ENCODE measurements at regions not wholly inside any gene's neighbourhood (a gene's known extent, or its start where the extent isn't known, plus 50 kb on each side); places are given as distances from the start of the nearest gene placed in this dataset.

DNA sequence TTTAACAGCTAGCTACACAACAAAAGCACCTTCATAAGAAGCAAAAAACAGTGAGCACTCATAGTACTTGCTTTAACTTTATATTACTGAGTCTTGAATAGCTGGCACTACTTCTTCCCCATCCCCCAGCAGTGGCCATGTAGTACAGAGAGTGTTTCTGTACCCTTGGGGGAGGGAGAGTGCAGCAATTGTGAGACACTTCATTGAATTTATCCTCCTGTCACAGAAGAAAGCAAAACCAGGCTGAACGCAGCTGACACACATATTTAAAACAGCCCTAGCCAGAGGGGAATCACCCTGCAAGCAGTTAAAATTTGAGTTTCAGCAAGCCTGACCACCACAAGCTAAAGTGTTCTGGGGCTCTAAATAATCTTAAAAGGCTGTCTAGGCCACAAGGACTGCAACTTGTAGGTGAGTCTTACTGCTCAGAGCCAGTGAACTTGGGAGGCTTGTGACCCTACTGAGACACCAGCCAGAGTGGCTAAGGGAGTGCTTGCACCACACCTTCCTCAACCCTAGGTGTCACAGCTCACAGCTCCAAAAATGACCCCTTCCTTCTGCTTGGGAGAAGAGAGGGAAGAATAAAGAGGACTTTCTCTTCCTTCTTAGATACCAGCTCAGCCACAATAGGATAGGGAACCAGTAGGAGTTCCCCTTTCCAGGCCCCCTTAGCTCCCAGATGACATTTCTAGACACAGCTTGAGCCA lies 97.7 kb upstream of the MEOX2 start:
- no peak for TF ChIP-seq POLR2AphosphoS5 (IDR thresholded peaks at IDR 0.05)
- H3K27ac ChIP-seq = no peak overlapping the region

DNA sequence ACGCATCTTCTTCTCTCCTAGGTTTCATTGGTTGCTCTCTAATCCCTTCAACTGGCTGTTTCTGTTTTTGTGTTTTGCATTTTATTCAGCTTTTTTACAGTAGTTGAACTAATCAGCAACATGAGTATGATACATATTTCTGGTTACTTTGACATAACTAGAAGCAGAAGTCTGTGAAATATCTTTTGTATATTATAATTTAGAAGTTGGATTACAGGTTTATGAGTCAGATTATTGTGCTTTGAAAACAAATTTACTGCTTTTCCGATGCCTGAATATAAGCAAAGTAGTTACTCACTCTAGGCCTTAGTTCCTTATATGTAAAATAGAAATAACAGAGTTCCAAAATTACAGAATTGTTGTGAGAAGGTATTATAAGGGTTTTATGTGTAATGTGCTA lies 96.2 kb upstream of the MEOX2 start:
- intact Hi-C loops (cut with DNase I; ENCODE audit: low total_unique reads) = loop anchor here (10.0 kb wide), 1 partner anchor 62 kb away; no protein-coding TSS in a partner anchor
- Histone ChIP-seq H3K27me3 (no peaks in the 10 kb centered on the region), H3K4me1 (no peaks in the 10 kb centered on the region), H3K4me3 (no peak overlapping the region), H3K9me3 (no peaks in the 10 kb centered on the region), H3K36me3 (no peaks in the 10 kb centered on the region), H3K27ac (no peak overlapping the region)
- no peak for TF ChIP-seq EP300 (IDR thresholded peaks at IDR 0.05)
- WGBS, 5 donors = 77 to 89% (median 85%) methylated on average over 2 of the region's 2 CpGs
- DNase-seq = no peak

More for the DNA sequence above, 97.7 kb upstream of the MEOX2 start:
- 47 to 67% (median 63%) methylated on average over 1 of the region's 1 CpG for WGBS, 5 donors
- no peaks in the 10 kb centered on the region for H3K4me1 ChIP-seq
- H3K9me3 ChIP-seq = no peaks in the 10 kb centered on the region
- no peaks in the 10 kb centered on the region for H3K27me3 ChIP-seq
- peak in 1 of 2 donors; percentile 37 for DNase-seq
- intact Hi-C loops (cut with DNase I; ENCODE audit: low total_unique reads) = loop anchor here (10.0 kb wide), 1 partner anchor 61 kb away; no protein-coding TSS in a partner anchor
- H3K36me3 ChIP-seq = no peaks in the 10 kb centered on the region
- H3K4me3 ChIP-seq = no peak overlapping the region

DNA sequence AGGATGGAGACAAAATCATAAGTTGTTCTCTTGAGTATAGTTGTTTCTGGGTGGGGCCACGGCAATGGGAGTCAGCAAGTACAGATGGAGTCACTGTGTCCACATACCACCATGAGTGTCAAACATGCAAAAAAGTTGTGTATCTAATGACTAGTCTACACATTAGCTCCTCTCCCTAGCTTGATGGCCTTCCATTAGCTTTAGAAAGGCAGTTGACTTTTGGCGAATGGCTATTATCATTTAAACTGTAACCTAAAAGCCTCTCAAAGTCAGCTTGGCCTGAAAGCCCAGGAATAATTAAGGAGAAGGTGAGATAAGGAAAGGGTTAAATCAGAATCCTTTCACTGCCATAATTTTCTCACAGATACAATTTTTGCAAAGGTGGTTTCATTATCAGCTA lies 95.5 kb upstream of the MEOX2 start:
- no peaks in the 10 kb centered on the region for H3K9me3 ChIP-seq
- 59 to 77% (median 68%) methylated on average over 2 of the region's 2 CpGs for WGBS, 5 donors
- H3K27me3 ChIP-seq = no peaks in the 10 kb centered on the region
- DNase-seq = no peak
- TF ChIP-seq POLR2A (IDR thresholded peaks at IDR 0.05) (no peak), EP300 (IDR thresholded peaks at IDR 0.05) (no peak), POLR2AphosphoS5 (IDR thresholded peaks at IDR 0.05) (no peak), CTCF (IDR thresholded peaks at IDR 0.05) (no peak)
- H3K4me3 ChIP-seq = no peak overlapping the region
- H3K36me3 ChIP-seq = no peaks in the 10 kb centered on the region
- no peak overlapping the region for H3K27ac ChIP-seq
- intact Hi-C loops (cut with DNase I; ENCODE audit: low total_unique reads) = loop anchor here (10.0 kb wide), 1 partner anchor 63 kb away; no protein-coding TSS in a partner anchor
- H3K4me1 ChIP-seq = no peaks in the 10 kb centered on the region

- Histone ChIP-seq H3K27ac (no peak overlapping the region), H3K4me1 (no peaks in the 10 kb centered on the region), H3K36me3 (no peaks in the 10 kb centered on the region), H3K4me3 (no peak overlapping the region), H3K9me3 (no peaks in the 10 kb centered on the region), H3K27me3 (no peaks in the 10 kb centered on the region)
- DNase-seq = no peak
- 61 to 81% (median 75%) methylated on average over 2 of the region's 2 CpGs for WGBS, 5 donors
- intact Hi-C loops (cut with DNase I; ENCODE audit: low total_unique reads) = loop anchor here (10.0 kb wide), 1 partner anchor 65 kb away; no protein-coding TSS in a partner anchor
- no peak for TF ChIP-seq POLR2A (IDR thresholded peaks at IDR 0.05)
- TF ChIP-seq POLR2AphosphoS5 (IDR thresholded peaks at IDR 0.05) = no peak
- no peak for TF ChIP-seq CTCF (IDR thresholded peaks at IDR 0.05)
- no peak for TF ChIP-seq EP300 (IDR thresholded peaks at IDR 0.05)
These were observed 93.8 kb upstream of the MEOX2 start for GRCh38 chr7:15780271-15780670.

- TF ChIP-seq CTCF (IDR thresholded peaks at IDR 0.05) (no peak), POLR2AphosphoS5 (IDR thresholded peaks at IDR 0.05) (no peak), POLR2A (IDR thresholded peaks at IDR 0.05) (no peak), EP300 (IDR thresholded peaks at IDR 0.05) (no peak)
- Histone ChIP-seq H3K4me3 (no peak overlapping the region), H3K4me1 (no peaks in the 10 kb centered on the region), H3K27ac (no peak overlapping the region), H3K9me3 (peaks cover 0 to 4% (median 0%) of the 10 kb centered on the region in 4 donors), H3K27me3 (no peaks in the 10 kb centered on the region), H3K36me3 (no peaks in the 10 kb centered on the region)
- intact Hi-C loops (cut with DNase I; ENCODE audit: low total_unique reads) = no loop called here
- 32 to 57% (median 49%) methylated on average over 2 of the region's 2 CpGs for WGBS, 5 donors
- no peak for DNase-seq
These were observed 91.7 kb upstream of the MEOX2 start for GRCh38 chr7:15778191-15778590.
